GM23338 (cell line): ENCODE measurements at regions not wholly inside any gene's neighbourhood (a gene's known extent, or its start where the extent isn't known, plus 50 kb on each side); places are given as distances from the start of the nearest gene placed in this dataset.

Experiments
- ATAC-seq: fragments of 200-7000 bp; cut with Tn5 transposase; 3 replicates; pipeline ENCODE4 v1.9.1; 2020
- DNase-seq: peaks from one replicate; pipeline ENCODE4 v3.0.0-alpha.2; 2015; ENCODE audit warnings: low spot score
- H2AFZ ChIP-seq: fragments of 200-600 bp; sonication (generic); 2 replicates; pipeline ENCODE4 v1.8.0; 2016; ENCODE audit warnings: antibody characterized with exemption, mild to moderate bottlenecking, moderate library complexity
- H3F3A ChIP-seq: fragments of 200-600 bp; sonication (generic); replicated peaks from 2 replicates; pipeline ENCODE4 v1.8.0; 2017; ENCODE audit warnings: antibody characterized with exemption, mixed run types, low read depth
- H3K27ac ChIP-seq: fragments of 200-600 bp; sonication (generic); 2 replicates; pipeline ENCODE4 v1.6.1; 2016; ENCODE audit warnings: low read depth
- H3K27me3 ChIP-seq: fragments of 200-600 bp; sonication (generic); 2 replicates; pipeline ENCODE4 v1.8.0; 2016; ENCODE audit warnings: mild to moderate bottlenecking, mixed run types, moderate library complexity; ENCODE audit not compliant: insufficient read depth
- H3K36me3 ChIP-seq: fragments of 200-600 bp; sonication (generic); 2 replicates; pipeline ENCODE4 v1.8.0; 2016; ENCODE audit warnings: mild to moderate bottlenecking; ENCODE audit not compliant: insufficient read depth
- H3K4me1 ChIP-seq: fragments of 200-600 bp; sonication (generic); 2 replicates; pipeline ENCODE4 v1.8.0; 2016; ENCODE audit warnings: mild to moderate bottlenecking, moderate library complexity; ENCODE audit not compliant: insufficient read depth
- H3K4me2 ChIP-seq: fragments of 200-600 bp; sonication (generic); 2 replicates; pipeline ENCODE4 v1.7.1; 2017; ENCODE audit warnings: mixed run types
- H3K4me3 ChIP-seq: fragments of 200-600 bp; sonication (generic); 2 replicates; pipeline ENCODE4 v1.6.1; 2016; ENCODE audit warnings: mixed run types
- H3K79me2 ChIP-seq: fragments of 200-600 bp; sonication (generic); replicated peaks from 2 replicates; pipeline ENCODE4 v1.8.0; 2017; ENCODE audit warnings: mild to moderate bottlenecking; ENCODE audit not compliant: insufficient read depth
- H3K9me2 ChIP-seq: fragments of 200-600 bp; sonication (generic); 2 replicates; pipeline ENCODE4 v1.8.0; 2017; ENCODE audit not compliant: insufficient read depth
- H4K20me1 ChIP-seq: fragments of 200-600 bp; sonication (generic); replicated peaks from 2 replicates; pipeline ENCODE4 v1.8.0; 2017; ENCODE audit warnings: mild to moderate bottlenecking; ENCODE audit not compliant: insufficient read depth
- H3K27ac Mint-ChIP-seq: 2 replicates; pipeline ENCODE4 v1.8.0; 2020; ENCODE audit warnings: inconsistent platforms, mild to moderate bottlenecking, moderate library complexity, mixed read lengths
- H3K27me3 Mint-ChIP-seq: 3 replicates; pipeline ENCODE4 v1.8.0; 2022; ENCODE audit warnings: low read depth, mild to moderate bottlenecking, moderate library complexity, mixed read lengths, inconsistent platforms; ENCODE audit not compliant: insufficient read depth, poor library complexity
- H3K36me3 Mint-ChIP-seq: 3 replicates; pipeline ENCODE4 v1.8.0; 2021; ENCODE audit warnings: low read depth, mild to moderate bottlenecking, inconsistent platforms, moderate library complexity, mixed read lengths
- H3K4me1 Mint-ChIP-seq: 3 replicates; pipeline ENCODE4 v1.8.0; 2020; ENCODE audit warnings: mild to moderate bottlenecking, inconsistent platforms, mixed read lengths
- H3K4me3 Mint-ChIP-seq: 3 replicates; pipeline ENCODE4 v1.8.0; 2021; ENCODE audit warnings: moderate library complexity, mild to moderate bottlenecking, inconsistent platforms, mixed read lengths
- H3K9me3 Mint-ChIP-seq: 3 replicates; pipeline ENCODE4 v1.8.0; 2020; ENCODE audit warnings: moderate library complexity, mild to moderate bottlenecking, inconsistent platforms, mixed read lengths
- CREB1 ChIP-seq: fragments of 250-450 bp; sonication (Bioruptor Pico); IDR thresholded peaks from 2 replicates; pipeline ENCODE4 v1.5.0; 2020; ENCODE audit warnings: low read depth, mild to moderate bottlenecking, moderate library complexity
- CTCF ChIP-seq, 2 experiments: fragments of 200-600 bp in 1 of 2; sonication (generic) in 1 of 2; conservative IDR thresholded peaks; 2 replicates each; pipeline versions ENCODE4 v1.5.1 to v1.6.1; 2016 to 2017; ENCODE audit warnings: antibody characterized with exemption in 2 of 2, low read depth in 2 of 2, mild to moderate bottlenecking in 2 of 2, moderate library complexity in 1 of 2
- ETS1 ChIP-seq: IDR thresholded peaks from 2 replicates; pipeline ENCODE4 v1.6.1; 2016; ENCODE audit warnings: antibody characterized with exemption
- EZH2 ChIP-seq: fragments of 200-600 bp; sonication (generic); IDR thresholded peaks from one replicate; pipeline ENCODE4 v1.8.0; 2017; ENCODE audit warnings: antibody characterized with exemption, mild to moderate bottlenecking, low read depth; ENCODE audit not compliant: unreplicated experiment
- EZH2phosphoT487 ChIP-seq: fragments of 200-600 bp; sonication (generic); IDR thresholded peaks from one replicate; pipeline ENCODE4 v1.8.1; 2018; ENCODE audit warnings: antibody characterized with exemption; ENCODE audit not compliant: unreplicated experiment
- JUNB ChIP-seq: IDR thresholded peaks from one replicate; pipeline ENCODE4 v1.6.1; 2016; ENCODE audit warnings: antibody characterized with exemption; ENCODE audit not compliant: unreplicated experiment
- NANOG ChIP-seq: IDR thresholded peaks from 2 replicates; pipeline ENCODE4 v1.6.1; 2016; ENCODE audit warnings: antibody characterized with exemption, borderline replicate concordance
- POLR2AphosphoS5 ChIP-seq: IDR thresholded peaks from 2 replicates; pipeline ENCODE4 v1.6.1; 2016; ENCODE audit warnings: antibody characterized with exemption, low read depth
- REST ChIP-seq: IDR thresholded peaks from one replicate; pipeline ENCODE4 v1.6.1; 2018; ENCODE audit warnings: antibody characterized with exemption; ENCODE audit not compliant: unreplicated experiment
- STAT1 ChIP-seq: IDR thresholded peaks from one replicate; pipeline ENCODE4 v1.6.1; 2016; ENCODE audit warnings: antibody characterized with exemption; ENCODE audit not compliant: unreplicated experiment
- ZNF114 ChIP-seq: fragments of 250-450 bp; sonication (Bioruptor Pico); IDR thresholded peaks from 2 replicates; pipeline ENCODE4 v1.5.0; 2020; ENCODE audit warnings: mild to moderate bottlenecking, moderate library complexity
- ZNF331 ChIP-seq: fragments of 250-450 bp; sonication (Bioruptor Pico); IDR thresholded peaks from 2 replicates; pipeline ENCODE4 v1.5.0; 2020; ENCODE audit warnings: low read depth, mild to moderate bottlenecking, moderate library complexity
- ZNF462 ChIP-seq: fragments of 250-450 bp; sonication (Bioruptor Pico); IDR thresholded peaks from 2 replicates; pipeline ENCODE4 v1.5.0; 2020; ENCODE audit warnings: mild to moderate bottlenecking, moderate library complexity

- H4K20me1 ChIP-seq, result no peaks in the 10 kb centered on the region; the same call in 1 of the 2 replicates
- Mint-ChIP-seq H3K4me3 (no peak overlapping the region), H3K36me3 (no peaks in the 10 kb centered on the region), H3K27ac (no peak overlapping the region), H3K9me3 (no peaks in the 10 kb centered on the region; the same call in 2 of the 3 replicates), H3K4me1 (no peaks in the 10 kb centered on the region; the same call in 2 of the 3 replicates), H3K27me3 (no peaks in the 10 kb centered on the region)
- ATAC-seq (no peak), DNase-seq (no peak)
- no peaks in the 10 kb centered on the region for H3K27me3 ChIP-seq
- 0 out of 2 replicates have a peak, but pooled peaks cover 5% of the 10 kb centered on the region for H3K9me2 ChIP-seq
- H3K36me3 ChIP-seq, result no peaks in the 10 kb centered on the region
- H2AFZ ChIP-seq, result no peak overlapping the region
- TF ChIP-seq ZNF462 (CRISPR knock-in tag) (no peak), STAT1 (no peak), ZNF114 (CRISPR knock-in tag) (no peak), ETS1 (no peak), EZH2 (no peak), JUNB (no peak), CREB1 (CRISPR knock-in tag) (no peak), CTCF (conservative IDR thresholded peaks at IDR 0.05; ENCODE audit: low read depth in 2 of 2) (no peak), EZH2phosphoT487 (no peak), ZNF331 (CRISPR knock-in tag) (no peak), REST (no peak), POLR2AphosphoS5 (no peak), NANOG (no peak)
- H3F3A ChIP-seq, result no peaks in the 10 kb centered on the region
- H3K4me1 ChIP-seq, result no peaks in the 10 kb centered on the region
- no peak overlapping the region for H3K4me2 ChIP-seq
- no peaks in the 10 kb centered on the region for H3K79me2 ChIP-seq
- no peak overlapping the region for H3K4me3 ChIP-seq
- no peak overlapping the region for H3K27ac ChIP-seq
Measured at GRCh38 chr6:18603361-18603760, 216.2 kb downstream of the RNF144B start.
